ENCODE measurements at regions not wholly inside any gene's neighbourhood (a gene's known extent, or its start where the extent isn't known, plus 50 kb on each side); places are given as distances from the start of the nearest gene placed in this dataset.

DNA sequence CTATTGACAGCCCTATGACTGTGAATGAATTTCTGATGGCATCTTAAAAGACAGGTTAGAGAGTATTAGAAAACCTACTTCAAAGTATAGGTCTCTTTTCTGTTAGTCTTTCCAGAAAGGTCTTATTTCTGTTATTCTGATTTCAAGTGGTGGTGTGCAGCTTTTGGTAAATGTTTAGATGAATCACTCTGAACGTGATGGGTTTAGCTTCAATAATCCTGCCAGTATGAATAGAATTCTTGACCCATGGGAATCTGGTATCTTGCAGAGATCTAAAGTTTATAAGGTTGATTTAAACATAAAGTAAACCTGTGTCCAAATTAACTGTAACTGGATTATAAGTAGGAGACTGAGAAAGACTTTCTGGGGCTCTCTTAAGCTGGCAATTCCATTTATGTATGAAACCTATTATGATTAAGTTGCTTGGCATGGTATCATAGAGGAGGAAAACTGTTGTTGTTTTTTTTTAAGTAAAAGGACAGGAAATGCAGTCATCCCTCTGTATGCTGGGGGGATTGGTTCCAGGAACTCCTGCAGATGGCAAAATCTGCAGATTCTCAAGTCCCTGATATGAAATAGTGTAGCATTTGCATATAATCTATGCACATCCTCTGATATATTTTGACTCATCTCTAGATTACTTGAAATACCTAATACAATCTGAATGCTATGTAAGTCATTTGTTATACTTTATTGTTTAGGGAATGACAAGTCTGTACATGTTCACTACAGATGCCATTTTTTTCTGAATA, 77.0 kb upstream of the ADAMTS19 start:
- TF ChIP-seq CTCF (conservative IDR thresholded peaks at IDR 0.05; ENCODE audit: low read length) (no peak), EZH2phosphoT487 (IDR thresholded peaks at IDR 0.05; ENCODE audit: borderline replicate concordance, low read depth, low read length) (no peak)

Measured in OCI-LY7 (cell line).